ENCODE measurements at regions not wholly inside any gene's neighbourhood (a gene's known extent, or its start where the extent isn't known, plus 50 kb on each side); places are given as distances from the start of the nearest gene placed in this dataset.

DNA sequence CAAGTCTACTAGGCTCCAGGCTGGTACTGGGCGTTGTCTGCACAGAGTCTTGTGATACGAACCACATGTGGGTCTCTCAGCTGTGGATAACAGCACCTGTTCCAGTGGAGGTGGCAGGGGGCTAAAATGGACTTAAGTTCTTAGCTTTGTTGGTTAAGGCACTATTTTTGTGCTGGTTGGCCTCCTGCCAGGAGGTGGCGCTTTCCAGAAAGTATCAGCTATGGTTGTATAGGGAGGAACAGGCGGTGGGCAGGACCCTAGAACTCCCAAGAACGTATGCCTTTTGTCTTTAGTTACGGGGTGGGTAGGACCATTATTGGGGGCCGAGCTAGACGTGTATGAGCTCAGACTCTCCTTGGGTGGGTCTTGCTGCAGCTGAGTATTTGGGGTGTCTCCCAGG lies 1138.4 kb downstream of the PCDH19 start:
- Histone ChIP-seq H3K36me3 (replicated peaks in 1 of 2; ENCODE audit: control insufficient read depth in 1 of 2, insufficient read depth in 2 of 2, low read length in 2 of 2) (no peaks in the 10 kb centered on the region), H3K4me1 (ENCODE audit: control insufficient read depth in 1 of 2, insufficient read depth in 2 of 2, low read length in 2 of 2) (no peaks in the 10 kb centered on the region), H4K20me1 (ENCODE audit: insufficient read depth, low read length) (no peaks in the 10 kb centered on the region), H3K27ac (ENCODE audit: low read depth in 1 of 2, low read length in 2 of 2) (no peak overlapping the region), H3K27me3 (ENCODE audit: control insufficient read depth in 2 of 2, insufficient read depth in 2 of 2, low read length in 2 of 2) (no peaks in the 10 kb centered on the region), H2AFZ (ENCODE audit: insufficient read depth, low read depth, low read length, poor library complexity, severe bottlenecking) (no peak overlapping the region), H3K4me2 (replicated peaks; ENCODE audit: extremely low read depth, low read length, poor library complexity, severe bottlenecking) (no peak overlapping the region), H3K79me2 (ENCODE audit: insufficient read depth, low read length) (no peaks in the 10 kb centered on the region), H3K4me3 (replicated peaks in 1 of 3; ENCODE audit: low read depth in 2 of 3, low read length in 3 of 3) (no peak overlapping the region), H3K9me3 (replicated peaks in 1 of 2; ENCODE audit: control insufficient read depth in 1 of 2, insufficient read depth in 1 of 2, low read length in 2 of 2) (peaks cover 3 to 20% of the 10 kb centered on the region in 2 donors), H3K9ac (ENCODE audit: insufficient read depth, low read length, poor library complexity, severe bottlenecking) (no peak overlapping the region)
- WGBS (ENCODE audit: insufficient coverage), result 96% methylated on average over 2 of the region's 8 CpGs
- Mint-ChIP-seq H3K4me1 (no peaks in the 10 kb centered on the region), H3K9me3 (peaks cover 0 to 9% (median 5%) of the 10 kb centered on the region in 7 donors), H3K27me3 (ENCODE audit: low read depth in 3 of 3) (peaks cover 0 to 1% (median 0%) of the 10 kb centered on the region in 3 donors), H3K36me3 (no peaks in the 10 kb centered on the region), H3K4me3 (no peak overlapping the region), H3K27ac (no peak overlapping the region)
- TF ChIP-seq, protein P1, sequence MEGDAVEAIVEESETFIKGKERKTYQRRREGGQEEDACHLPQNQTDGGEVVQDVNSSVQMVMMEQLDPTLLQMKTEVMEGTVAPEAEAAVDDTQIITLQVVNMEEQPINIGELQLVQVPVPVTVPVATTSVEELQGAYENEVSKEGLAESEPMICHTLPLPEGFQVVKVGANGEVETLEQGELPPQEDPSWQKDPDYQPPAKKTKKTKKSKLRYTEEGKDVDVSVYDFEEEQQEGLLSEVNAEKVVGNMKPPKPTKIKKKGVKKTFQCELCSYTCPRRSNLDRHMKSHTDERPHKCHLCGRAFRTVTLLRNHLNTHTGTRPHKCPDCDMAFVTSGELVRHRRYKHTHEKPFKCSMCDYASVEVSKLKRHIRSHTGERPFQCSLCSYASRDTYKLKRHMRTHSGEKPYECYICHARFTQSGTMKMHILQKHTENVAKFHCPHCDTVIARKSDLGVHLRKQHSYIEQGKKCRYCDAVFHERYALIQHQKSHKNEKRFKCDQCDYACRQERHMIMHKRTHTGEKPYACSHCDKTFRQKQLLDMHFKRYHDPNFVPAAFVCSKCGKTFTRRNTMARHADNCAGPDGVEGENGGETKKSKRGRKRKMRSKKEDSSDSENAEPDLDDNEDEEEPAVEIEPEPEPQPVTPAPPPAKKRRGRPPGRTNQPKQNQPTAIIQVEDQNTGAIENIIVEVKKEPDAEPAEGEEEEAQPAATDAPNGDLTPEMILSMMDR (IDR thresholded peaks at IDR 0.05), result no peak
- no peak for DNase-seq
- intact Hi-C loops (cut with micrococcal nuclease), result no loop called here

DNA sequence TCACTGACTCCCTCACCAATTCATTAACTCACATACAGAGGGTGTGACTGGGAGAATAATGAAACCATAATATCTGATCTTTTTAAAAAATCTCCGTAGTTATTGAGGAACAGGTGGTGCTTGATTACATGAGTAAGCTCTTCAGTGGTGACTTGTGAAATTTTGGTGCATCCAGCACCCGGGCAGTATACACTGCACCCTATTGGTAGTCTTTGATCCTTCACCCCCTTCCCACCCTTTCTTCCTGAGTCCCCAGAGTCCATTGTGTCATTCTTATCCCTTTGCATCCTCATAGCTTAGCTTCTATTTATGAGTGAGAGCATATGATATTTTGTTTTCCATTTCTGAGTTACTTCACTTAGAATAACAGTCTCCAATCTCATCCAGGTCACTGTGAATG lies 1143.8 kb downstream of the PCDH19 start:
- intact Hi-C loops (cut with micrococcal nuclease), result no loop called here
- no CpG with 5 or more reads among the region's 2 CpGs for WGBS (ENCODE audit: insufficient coverage)
- no peak overlapping the region for H3K27ac ChIP-seq (ENCODE audit: low read depth in 1 of 2, low read length in 2 of 2)
- H2AFZ ChIP-seq (ENCODE audit: insufficient read depth, low read depth, low read length, poor library complexity, severe bottlenecking), result no peak overlapping the region
- Mint-ChIP-seq H3K4me3 (no peak overlapping the region), H3K36me3 (no peaks in the 10 kb centered on the region), H3K27me3 (ENCODE audit: low read depth in 3 of 3) (no peaks in the 10 kb centered on the region), H3K27ac (no peak overlapping the region), H3K9me3 (peaks cover 0 to 6% (median 1%) of the 10 kb centered on the region in 7 donors), H3K4me1 (no peaks in the 10 kb centered on the region)
- no peaks in the 10 kb centered on the region for H3K27me3 ChIP-seq (ENCODE audit: control insufficient read depth in 2 of 2, insufficient read depth in 2 of 2, low read length in 2 of 2)
- TF ChIP-seq, protein P1 (IDR thresholded peaks at IDR 0.05), result no peak
- H3K4me3 ChIP-seq (replicated peaks in 1 of 3; ENCODE audit: low read depth in 2 of 3, low read length in 3 of 3), result no peak overlapping the region
- H3K9me3 ChIP-seq (replicated peaks in 1 of 2; ENCODE audit: control insufficient read depth in 1 of 2, insufficient read depth in 1 of 2, low read length in 2 of 2), result peaks cover 0 to 2% of the 10 kb centered on the region in 2 donors
- H3K4me2 ChIP-seq (replicated peaks; ENCODE audit: extremely low read depth, low read length, poor library complexity, severe bottlenecking), result no peak overlapping the region
- H3K79me2 ChIP-seq (ENCODE audit: insufficient read depth, low read length), result no peaks in the 10 kb centered on the region
- DNase-seq, result no peak
- no peak overlapping the region for H3K9ac ChIP-seq (ENCODE audit: insufficient read depth, low read length, poor library complexity, severe bottlenecking)
- no peaks in the 10 kb centered on the region for H3K36me3 ChIP-seq (replicated peaks in 1 of 2; ENCODE audit: control insufficient read depth in 1 of 2, insufficient read depth in 2 of 2, low read length in 2 of 2)
- H4K20me1 ChIP-seq (ENCODE audit: insufficient read depth, low read length), result no peaks in the 10 kb centered on the region
- no peaks in the 10 kb centered on the region for H3K4me1 ChIP-seq (ENCODE audit: control insufficient read depth in 1 of 2, insufficient read depth in 2 of 2, low read length in 2 of 2)
